Gastroesophageal sphincter (tissue), 4 donors: ENCODE measurements at regions not wholly inside any gene's neighbourhood (a gene's known extent, or its start where the extent isn't known, plus 50 kb on each side); places are given as distances from the start of the nearest gene placed in this dataset.

Experiments
- ATAC-seq: fragments of 150-250 bp; one replicate; pipeline ENCODE4 v1.9.1; 2016; ENCODE audit warnings: mild to moderate bottlenecking, moderate library complexity
- H3K27ac ChIP-seq, 4 donors: fragments of 200-600 bp; sonication (generic) in 3 of 4; 1 replicate in 3 of 4; 2 replicates in 1 of 4; pipeline ENCODE4 v1.5.1; 2016 to 2019
- H3K27me3 ChIP-seq: fragments of 200-600 bp; sonication (generic); one replicate; pipeline ENCODE4 v1.5.1; 2019
- H3K36me3 ChIP-seq, 2 donors: fragments of 200-600 bp; sonication (generic); one replicate each; pipeline ENCODE4 v1.5.1; 2019; ENCODE audit warnings: control low read depth in 1 of 2
- H3K4me1 ChIP-seq, 3 donors: fragments of 200-600 bp; sonication (generic); 1 replicate in 2 of 3; 2 replicates in 1 of 3; pipeline ENCODE4 v1.5.1; 2016 to 2019; ENCODE audit warnings: control low read depth in 2 of 3
- H3K4me3 ChIP-seq, 2 donors: fragments of 200-600 bp; sonication (generic); one replicate each; pipeline ENCODE4 v1.5.1; 2019; ENCODE audit warnings: mild to moderate bottlenecking in 1 of 2, moderate library complexity in 1 of 2
- H3K9me3 ChIP-seq, 3 donors: fragments of 200-600 bp; sonication (generic); one replicate each; pipeline ENCODE4 v1.5.1; 2017 to 2019; ENCODE audit warnings: control low read depth in 2 of 3
- CTCF ChIP-seq, 4 experiments: fragments of 200-600 bp in 2 of 4; fragments of 450-650 bp in 2 of 4; sonication (generic) in 1 of 4; IDR thresholded peaks; one replicate each; pipeline ENCODE4 v1.5.1; 2017 to 2019; ENCODE audit warnings: antibody characterized with exemption in 4 of 4, mild to moderate bottlenecking in 2 of 4, moderate library complexity in 2 of 4
- EP300 ChIP-seq: sonication (generic); formaldehyde crosslinking; IDR thresholded peaks from one replicate; pipeline ENCODE4 v1.6.1; 2017; ENCODE audit warnings: antibody characterized with exemption, mild to moderate bottlenecking
- POLR2A ChIP-seq, 2 donors: fragments of 450-650 bp; IDR thresholded peaks; one replicate each; pipeline ENCODE4 v1.6.1; 2017; ENCODE audit warnings: antibody characterized with exemption in 2 of 2, mild to moderate bottlenecking in 2 of 2, moderate library complexity in 1 of 2
- POLR2AphosphoS5 ChIP-seq: sonication (generic); formaldehyde crosslinking; IDR thresholded peaks from one replicate; pipeline ENCODE4 v1.6.1; 2017; ENCODE audit warnings: antibody characterized with exemption
- WGBS, 2 donors: methylation state at CpG; one replicate each; pipeline ENCODE4 v1.1.5; 2018; ENCODE audit warnings: low coverage in 1 of 2; 5-methylcytosine and 5-hydroxymethylcytosine counted together

- no peaks in the 10 kb centered on the region for H3K36me3 ChIP-seq
- no peaks in the 10 kb centered on the region for H3K4me1 ChIP-seq
- ATAC-seq = no peak
- TF ChIP-seq POLR2AphosphoS5 (no peak), CTCF (IDR thresholded peaks at IDR 0.05) (no peak), POLR2A (IDR thresholded peaks at IDR 0.05) (no peak), EP300 (no peak)
- no peak overlapping the region for H3K27ac ChIP-seq
- H3K9me3 ChIP-seq = no peaks in the 10 kb centered on the region
- H3K4me3 ChIP-seq = no peak overlapping the region
- WGBS, 2 donors = 60 to 81% methylated on average over 4 of the region's 4 CpGs
- H3K27me3 ChIP-seq = peaks cover 4% of the 10 kb centered on the region
These were observed 61.1 kb upstream of the NEBL start for GRCh38 chr10:20958225-20958624.

- Histone ChIP-seq H3K4me3 (no peak overlapping the region), H3K9me3 (no peaks in the 10 kb centered on the region), H3K27me3 (peaks cover 4% of the 10 kb centered on the region), H3K4me1 (no peaks in the 10 kb centered on the region), H3K36me3 (no peaks in the 10 kb centered on the region), H3K27ac (no peak overlapping the region)
- ATAC-seq = no peak
- TF ChIP-seq POLR2A (IDR thresholded peaks at IDR 0.05) = no peak
- TF ChIP-seq CTCF (IDR thresholded peaks at IDR 0.05) = no peak
- TF ChIP-seq POLR2AphosphoS5 = no peak
- no peak for TF ChIP-seq EP300
- 30 to 48% methylated on average over 1 to 2 of the region's 2 CpGs for WGBS, 2 donors
These were observed 60.6 kb upstream of the NEBL start for GRCh38 chr10:20957744-20958143.

- Histone ChIP-seq H3K36me3 (no peaks in the 10 kb centered on the region), H3K9me3 (no peaks in the 10 kb centered on the region), H3K27ac (no peak overlapping the region), H3K4me3 (no peak overlapping the region), H3K4me1 (no peaks in the 10 kb centered on the region), H3K27me3 (peaks cover 4% of the 10 kb centered on the region)
- 37 to 45% methylated on average over 3 of the region's 3 CpGs for WGBS, 2 donors
- no peak for ATAC-seq
- TF ChIP-seq EP300 (no peak), CTCF (IDR thresholded peaks at IDR 0.05) (no peak)
These were observed 59.7 kb upstream of the NEBL start for GRCh38 chr10:20956843-20957242.

- 30 to 38% methylated on average over 1 of the region's 1 CpG for WGBS, 2 donors
- no peak for ATAC-seq
These were observed 58.3 kb upstream of the NEBL start for GRCh38 chr10:20955355-20955893.

More at GRCh38 chr10:20955355-20955893, 58.3 kb upstream of the NEBL start:
- no peak overlapping the region for H3K4me3 ChIP-seq
- H3K27me3 ChIP-seq = peaks cover 4% of the 10 kb centered on the region
- no peak overlapping the region for H3K27ac ChIP-seq
- TF ChIP-seq POLR2AphosphoS5 (no peak), POLR2A (IDR thresholded peaks at IDR 0.05) (no peak), EP300 (no peak), CTCF (IDR thresholded peaks at IDR 0.05) (no peak)
- H3K36me3 ChIP-seq = no peaks in the 10 kb centered on the region
- no peaks in the 10 kb centered on the region for H3K4me1 ChIP-seq
- no peaks in the 10 kb centered on the region for H3K9me3 ChIP-seq
